ENCODE measurements at regions not wholly inside any gene's neighbourhood (a gene's known extent, or its start where the extent isn't known, plus 50 kb on each side); places are given as distances from the start of the nearest gene placed in this dataset.

- no peak for DNase-seq (ENCODE audit: low spot score)
These were observed 59.3 kb downstream of the DDIT4L start for GRCh38 chr4:100130964-100131363.

GRCh38 chr4:100130491-100130890, 59.8 kb downstream of the DDIT4L start:
- DNase-seq (ENCODE audit: low spot score), result no peak

GRCh38 chr4:100129774-100130173, 60.5 kb downstream of the DDIT4L start:
- no peak for DNase-seq (ENCODE audit: low spot score)

- DNase-seq (ENCODE audit: low spot score), result no peak
These were observed 61.9 kb downstream of the DDIT4L start for GRCh38 chr4:100128338-100128737.

- no peak for DNase-seq (ENCODE audit: low spot score)
These were observed 65.6 kb downstream of the DDIT4L start for GRCh38 chr4:100124715-100125114.

GRCh38 chr4:100118181-100118580, 72.1 kb downstream of the DDIT4L start:
- no peak for DNase-seq (ENCODE audit: low spot score)

GRCh38 chr4:100117750-100118149, 72.5 kb downstream of the DDIT4L start:
- DNase-seq (ENCODE audit: low spot score), result no peak

GRCh38 chr4:100114909-100115308, 75.4 kb downstream of the DDIT4L start:
- no peak for DNase-seq (ENCODE audit: low spot score)

- no peak for DNase-seq (ENCODE audit: low spot score)
These were observed 76.5 kb downstream of the DDIT4L start for GRCh38 chr4:100113732-100114131.

GRCh38 chr4:100113096-100113495, 77.2 kb downstream of the DDIT4L start:
- DNase-seq (ENCODE audit: low spot score), result no peak

- no peak for DNase-seq (ENCODE audit: low spot score)
These were observed 80.3 kb downstream of the DDIT4L start for GRCh38 chr4:100109921-100110320.

GRCh38 chr4:100108869-100109268, 81.4 kb downstream of the DDIT4L start:
- DNase-seq (ENCODE audit: low spot score), result no peak

GRCh38 chr4:100106982-100107381, 83.3 kb downstream of the DDIT4L start:
- DNase-seq (ENCODE audit: low spot score), result peak; percentile 8

GRCh38 chr4:100103671-100104070, 86.6 kb downstream of the DDIT4L start:
- DNase-seq (ENCODE audit: low spot score), result no peak

GRCh38 chr4:100100985-100101384, 89.3 kb downstream of the DDIT4L start:
- DNase-seq (ENCODE audit: low spot score), result no peak

GRCh38 chr4:100099746-100100145, 90.5 kb downstream of the DDIT4L start:
- no peak for DNase-seq (ENCODE audit: low spot score)

GRCh38 chr4:100098681-100099080, 91.6 kb downstream of the DDIT4L start:
- DNase-seq (ENCODE audit: low spot score), result no peak

- no peak for DNase-seq (ENCODE audit: low spot score)
These were observed 92.2 kb downstream of the DDIT4L start for GRCh38 chr4:100098011-100098545.

- peak; percentile 73 for DNase-seq (ENCODE audit: low spot score)
These were observed 94.3 kb downstream of the DDIT4L start for GRCh38 chr4:100095729-100096595.

- peak; percentile 94 for DNase-seq (ENCODE audit: low spot score)
These were observed 97.0 kb downstream of the DDIT4L start for GRCh38 chr4:100093091-100093866.

- no peak for DNase-seq (ENCODE audit: low spot score)
These were observed 102.5 kb downstream of the DDIT4L start for GRCh38 chr4:100087743-100088142.

- DNase-seq (ENCODE audit: low spot score), result no peak
These were observed 103.4 kb downstream of the DDIT4L start for GRCh38 chr4:100086766-100087431.
